MM.1S (cell line): ENCODE measurements at regions not wholly inside any gene's neighbourhood (a gene's known extent, or its start where the extent isn't known, plus 50 kb on each side); places are given as distances from the start of the nearest gene placed in this dataset.

Experiments
- DNase-seq: peaks from one replicate; pipeline ENCODE4 v3.0.0-alpha.2; 2015
- H2AFZ ChIP-seq: fragments of 300-600 bp; sonication (generic); 2 replicates; pipeline ENCODE4 v1.6.0; 2016; ENCODE audit warnings: antibody characterized with exemption, low read length
- H3F3A ChIP-seq: fragments of 300-600 bp; sonication (generic); 2 replicates; pipeline ENCODE4 v1.6.1; 2016; ENCODE audit warnings: mild to moderate bottlenecking, antibody characterized with exemption, low read length, moderate library complexity, mixed read lengths; ENCODE audit not compliant: insufficient read depth
- H3K27ac ChIP-seq: fragments of 300-600 bp; sonication (generic); 2 replicates; pipeline ENCODE4 v1.5.1; 2016; ENCODE audit warnings: mild to moderate bottlenecking, low read length
- H3K27me3 ChIP-seq: fragments of 300-600 bp; sonication (generic); replicated peaks from 2 replicates; pipeline ENCODE4 v1.6.0; 2016; ENCODE audit warnings: low read length; ENCODE audit not compliant: insufficient read depth
- H3K36me3 ChIP-seq: fragments of 300-600 bp; sonication (generic); replicated peaks from 2 replicates; pipeline ENCODE4 v1.6.1; 2016; ENCODE audit warnings: mild to moderate bottlenecking, low read length, mixed read lengths; ENCODE audit not compliant: insufficient read depth
- H3K4me1 ChIP-seq: fragments of 300-600 bp; sonication (generic); 2 replicates; pipeline ENCODE4 v1.6.1; 2016; ENCODE audit warnings: low read length, mixed read lengths
- H3K4me2 ChIP-seq: fragments of 300-600 bp; sonication (generic); 2 replicates; pipeline ENCODE4 v1.6.0; 2016; ENCODE audit warnings: low read depth, low read length
- H3K4me3 ChIP-seq: fragments of 300-600 bp; sonication (generic); 2 replicates; pipeline ENCODE4 v1.5.1; 2016; ENCODE audit warnings: low read length, mixed read lengths
- H3K79me2 ChIP-seq: fragments of 300-600 bp; sonication (generic); 2 replicates; pipeline ENCODE4 v1.6.1; 2016; ENCODE audit warnings: mixed run types, low read length, mixed read lengths
- H3K9ac ChIP-seq: fragments of 300-600 bp; sonication (generic); 2 replicates; pipeline ENCODE4 v1.6.1; 2016; ENCODE audit warnings: low read length, mixed read lengths
- H3K9me2 ChIP-seq: fragments of 300-600 bp; sonication (generic); replicated peaks from 2 replicates; pipeline ENCODE4 v1.6.1; 2016; ENCODE audit warnings: mild to moderate bottlenecking, low read length, mixed read lengths; ENCODE audit not compliant: insufficient read depth
- H3K9me3 ChIP-seq: fragments of 300-600 bp; sonication (generic); replicated peaks from 2 replicates; pipeline ENCODE4 v1.6.1; 2016; ENCODE audit warnings: mild to moderate bottlenecking, low read length, mixed read lengths; ENCODE audit not compliant: insufficient read depth
- H4K20me1 ChIP-seq: fragments of 300-600 bp; sonication (generic); 2 replicates; pipeline ENCODE4 v1.6.1; 2016; ENCODE audit warnings: mild to moderate bottlenecking, low read length, moderate library complexity, mixed read lengths; ENCODE audit not compliant: insufficient read depth
- EZH2 ChIP-seq: fragments of 300-600 bp; sonication (generic); optimal IDR thresholded peaks from 2 replicates; pipeline ENCODE3; 2017; ENCODE audit warnings: low read depth, mild to moderate bottlenecking, antibody characterized with exemption, low read length, mixed read lengths
- EZH2phosphoT487 ChIP-seq: fragments of 300-600 bp; sonication (generic); IDR thresholded peaks from 2 replicates; pipeline ENCODE4 v1.6.1; 2018; ENCODE audit warnings: antibody characterized with exemption, low read length
- TF ChIP-seq, protein P1 (sequence below): fragments of 300-600 bp; sonication (generic); IDR thresholded peaks from 2 replicates; pipeline ENCODE4 v1.5.1; 2016; ENCODE audit warnings: antibody characterized with exemption, low read length, mixed read lengths

DNA sequence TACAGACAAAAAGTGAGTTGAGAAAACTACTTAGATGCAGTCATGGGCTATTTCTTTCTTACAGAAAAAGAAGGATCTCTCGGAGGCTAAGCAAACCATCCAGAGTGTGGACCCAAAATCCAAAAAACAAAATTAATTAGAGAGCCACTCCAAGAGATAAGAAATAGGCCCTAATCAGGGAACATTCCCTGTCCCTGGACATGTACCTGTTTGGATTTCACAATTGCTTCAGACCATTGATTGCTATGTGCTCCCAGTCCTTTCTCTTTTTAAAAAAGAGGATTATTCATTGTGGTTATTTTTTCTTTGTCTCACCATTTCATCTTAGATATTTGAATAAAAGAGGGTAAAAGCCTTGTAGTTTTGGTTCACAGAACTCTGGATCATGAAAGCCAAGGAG, 549.9 kb downstream of the ETNK1 start:
- TF ChIP-seq EZH2phosphoT487 (no peak), EZH2 (no peak)
- TF ChIP-seq, protein P1, sequence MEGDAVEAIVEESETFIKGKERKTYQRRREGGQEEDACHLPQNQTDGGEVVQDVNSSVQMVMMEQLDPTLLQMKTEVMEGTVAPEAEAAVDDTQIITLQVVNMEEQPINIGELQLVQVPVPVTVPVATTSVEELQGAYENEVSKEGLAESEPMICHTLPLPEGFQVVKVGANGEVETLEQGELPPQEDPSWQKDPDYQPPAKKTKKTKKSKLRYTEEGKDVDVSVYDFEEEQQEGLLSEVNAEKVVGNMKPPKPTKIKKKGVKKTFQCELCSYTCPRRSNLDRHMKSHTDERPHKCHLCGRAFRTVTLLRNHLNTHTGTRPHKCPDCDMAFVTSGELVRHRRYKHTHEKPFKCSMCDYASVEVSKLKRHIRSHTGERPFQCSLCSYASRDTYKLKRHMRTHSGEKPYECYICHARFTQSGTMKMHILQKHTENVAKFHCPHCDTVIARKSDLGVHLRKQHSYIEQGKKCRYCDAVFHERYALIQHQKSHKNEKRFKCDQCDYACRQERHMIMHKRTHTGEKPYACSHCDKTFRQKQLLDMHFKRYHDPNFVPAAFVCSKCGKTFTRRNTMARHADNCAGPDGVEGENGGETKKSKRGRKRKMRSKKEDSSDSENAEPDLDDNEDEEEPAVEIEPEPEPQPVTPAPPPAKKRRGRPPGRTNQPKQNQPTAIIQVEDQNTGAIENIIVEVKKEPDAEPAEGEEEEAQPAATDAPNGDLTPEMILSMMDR = no peak
- no peak overlapping the region for H3K4me3 ChIP-seq
- H3K9me2 ChIP-seq = no peaks in the 10 kb centered on the region
- DNase-seq = no peak
- H3K27ac ChIP-seq = no peak overlapping the region
- H3K27me3 ChIP-seq = no peaks in the 10 kb centered on the region
- no peaks in the 10 kb centered on the region for H3K36me3 ChIP-seq
- no peak overlapping the region for H3K4me2 ChIP-seq
- no peak overlapping the region for H2AFZ ChIP-seq
- no peaks in the 10 kb centered on the region for H3K9me3 ChIP-seq
- H4K20me1 ChIP-seq = no peaks in the 10 kb centered on the region
- no peaks in the 10 kb centered on the region for H3F3A ChIP-seq
- no peaks in the 10 kb centered on the region for H3K79me2 ChIP-seq
- no peaks in the 10 kb centered on the region for H3K4me1 ChIP-seq
- H3K9ac ChIP-seq = no peak overlapping the region

DNA sequence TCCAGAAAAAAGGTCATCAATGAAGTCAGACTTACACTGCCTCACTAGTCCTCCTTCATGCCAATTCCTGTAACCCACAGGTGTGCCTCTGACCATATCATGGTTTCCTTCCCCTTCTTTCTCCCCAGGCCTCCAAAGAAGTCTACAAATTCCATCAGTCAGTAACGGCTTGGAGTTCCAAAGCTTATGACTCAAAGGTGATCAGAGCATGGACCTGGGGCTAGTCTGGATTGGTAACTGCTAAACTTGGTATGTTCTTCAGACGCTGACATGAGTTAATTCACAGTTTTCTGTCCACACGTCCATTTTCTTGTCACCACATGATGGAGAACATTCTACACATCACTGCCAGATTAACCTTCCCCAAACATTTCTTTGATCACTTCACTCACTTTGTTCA, 560.4 kb downstream of the ETNK1 start:
- Histone ChIP-seq H4K20me1 (no peaks in the 10 kb centered on the region), H3K9ac (no peak overlapping the region), H2AFZ (no peak overlapping the region), H3F3A (no peaks in the 10 kb centered on the region), H3K79me2 (no peaks in the 10 kb centered on the region), H3K4me3 (no peak overlapping the region), H3K27me3 (no peaks in the 10 kb centered on the region), H3K4me2 (no peak overlapping the region), H3K27ac (no peak overlapping the region), H3K4me1 (no peaks in the 10 kb centered on the region), H3K9me2 (no peaks in the 10 kb centered on the region), H3K36me3 (no peaks in the 10 kb centered on the region), H3K9me3 (no peaks in the 10 kb centered on the region)
- DNase-seq = no peak
- TF ChIP-seq, protein P1 = no peak
- TF ChIP-seq EZH2 (no peak), EZH2phosphoT487 (no peak)

DNA sequence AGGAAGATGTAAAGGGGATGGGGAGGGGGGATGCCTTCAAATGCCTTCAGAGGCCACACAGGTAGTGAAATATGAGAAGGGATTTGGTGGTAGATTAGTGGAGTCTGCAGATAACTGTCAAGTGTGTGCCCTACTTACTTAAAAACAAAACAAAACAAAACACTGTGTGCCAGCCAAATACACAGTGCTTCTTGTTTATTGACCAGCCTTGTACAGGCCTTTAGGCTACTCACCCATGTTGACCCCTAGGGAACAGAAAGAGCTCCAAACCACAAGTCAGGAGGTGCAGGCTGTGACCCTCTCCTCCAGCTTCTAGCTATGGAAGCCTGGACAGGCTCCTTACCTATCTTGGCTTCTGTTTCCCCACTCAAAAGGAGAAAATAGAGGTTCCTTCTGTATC, 562.0 kb downstream of the ETNK1 start:
- no peaks in the 10 kb centered on the region for H3K27me3 ChIP-seq
- H3K27ac ChIP-seq = no peak overlapping the region
- H3K9ac ChIP-seq = no peak overlapping the region

More for the DNA sequence above, 562.0 kb downstream of the ETNK1 start:
- Histone ChIP-seq H3K79me2 (no peaks in the 10 kb centered on the region), H2AFZ (no peak overlapping the region), H3F3A (no peaks in the 10 kb centered on the region), H3K4me3 (no peak overlapping the region), H3K4me2 (no peak overlapping the region), H3K4me1 (no peaks in the 10 kb centered on the region), H3K9me2 (no peaks in the 10 kb centered on the region), H3K36me3 (no peaks in the 10 kb centered on the region), H4K20me1 (no peaks in the 10 kb centered on the region), H3K9me3 (no peaks in the 10 kb centered on the region)
- DNase-seq = no peak
- TF ChIP-seq, protein P1 = no peak
- no peak for TF ChIP-seq EZH2phosphoT487
- TF ChIP-seq EZH2 = no peak
